Caco-2 (cell line): ENCODE measurements at regions not wholly inside any gene's neighbourhood (a gene's known extent, or its start where the extent isn't known, plus 50 kb on each side); places are given as distances from the start of the nearest gene placed in this dataset.
A peak's percentile ranks its signal among the peaks of the same experiment; 100 is the strongest.

Source experiments
- BruUV-seq: library from RNA; stranded (reverse); fragments of 400-500 nt; replicated peaks from 2 replicates; lab custom pipeline; 2021; lab: Mats Ljungman, UMichigan
- CTCF ChIA-PET: fragments of 300-600 bp; sonication (Branson Sonifier 250); formaldehyde crosslinking; loops from one replicate; lab custom pipeline; 2022; ENCODE audit warnings: antibody characterized with exemption; lab: Charles Lee
- POLR2A ChIA-PET: fragments of 300-600 bp; sonication (Branson Sonifier 250); formaldehyde crosslinking; loops from one replicate; lab custom pipeline; 2022; ENCODE audit warnings: antibody characterized with exemption; lab: Charles Lee
- DNase-seq, 2 experiments: peaks; one replicate each; pipeline versions ENCODE4 v3.0.0 to v3.0.0-alpha.2; 2020 to 2022
- H3K27me3 ChIP-seq: replicated peaks from 2 replicates; pipeline ENCODE4 v1.6.0; 2011; ENCODE audit warnings: low read length; ENCODE audit not compliant: control insufficient read depth, insufficient read depth
- H3K36me3 ChIP-seq: 2 replicates; pipeline ENCODE4 v1.5.1; 2011; ENCODE audit warnings: low read length; ENCODE audit not compliant: control insufficient read depth, insufficient read depth
- H3K4me1 ChIP-seq: fragments of 250-450 bp; sonication (Bioruptor Pico); 2 replicates; pipeline ENCODE4 v1.5.1; 2020; ENCODE audit warnings: mild to moderate bottlenecking
- H3K4me3 ChIP-seq: 2 replicates; pipeline ENCODE4 v1.5.1; 2011; ENCODE audit warnings: low read depth, mild to moderate bottlenecking, control low read depth, low read length
- H3K9me3 ChIP-seq: fragments of 250-450 bp; sonication (Bioruptor Pico); 2 replicates; pipeline ENCODE4 v1.5.1; 2020; ENCODE audit warnings: mild to moderate bottlenecking, moderate library complexity
- H3K27ac Mint-ChIP-seq: one replicate; pipeline ENCODE4 v1.8.0; 2022; ENCODE audit warnings: mixed read lengths; ENCODE audit not compliant: unreplicated experiment
- H3K27me3 Mint-ChIP-seq: one replicate; pipeline ENCODE4 v1.8.0; 2022; ENCODE audit warnings: mixed read lengths; ENCODE audit not compliant: insufficient read depth, unreplicated experiment
- H3K36me3 Mint-ChIP-seq: one replicate; pipeline ENCODE4 v1.8.0; 2022; ENCODE audit warnings: mild to moderate bottlenecking, mixed read lengths; ENCODE audit not compliant: insufficient read depth, unreplicated experiment
- H3K4me1 Mint-ChIP-seq: one replicate; pipeline ENCODE4 v1.8.0; 2022; ENCODE audit warnings: low read depth, mixed read lengths; ENCODE audit not compliant: unreplicated experiment
- H3K4me3 Mint-ChIP-seq: one replicate; pipeline ENCODE4 v1.8.0; 2022; ENCODE audit warnings: mild to moderate bottlenecking, moderate library complexity, mixed read lengths; ENCODE audit not compliant: unreplicated experiment
- H3K9me3 Mint-ChIP-seq: one replicate; pipeline ENCODE4 v1.8.0; 2022; ENCODE audit warnings: mixed read lengths; ENCODE audit not compliant: unreplicated experiment
- CTCF ChIP-seq, 2 experiments: fragments of 200-600 bp in 1 of 2; IDR thresholded peaks; 1 replicate in 1 of 2; 2 replicates in 1 of 2; pipeline versions ENCODE4 v1.5.1 to v1.8.0; 2011 to 2022; ENCODE audit warnings: antibody characterized with exemption in 1 of 2, control low read depth in 1 of 2, inconsistent platforms in 1 of 2, low read depth in 1 of 2, low read length in 1 of 2, mild to moderate bottlenecking in 1 of 2, moderate library complexity in 1 of 2; ENCODE audit not compliant: insufficient read depth in 1 of 2, severe bottlenecking in 1 of 2, unreplicated experiment in 1 of 2
- intact Hi-C: fragments of 100-400 bp; cut with micrococcal nuclease; formaldehyde crosslinking; loops from one replicate; pipeline ENCODE4 v1.10.0; 2022; ENCODE audit not compliant: unreplicated experiment

DNA sequence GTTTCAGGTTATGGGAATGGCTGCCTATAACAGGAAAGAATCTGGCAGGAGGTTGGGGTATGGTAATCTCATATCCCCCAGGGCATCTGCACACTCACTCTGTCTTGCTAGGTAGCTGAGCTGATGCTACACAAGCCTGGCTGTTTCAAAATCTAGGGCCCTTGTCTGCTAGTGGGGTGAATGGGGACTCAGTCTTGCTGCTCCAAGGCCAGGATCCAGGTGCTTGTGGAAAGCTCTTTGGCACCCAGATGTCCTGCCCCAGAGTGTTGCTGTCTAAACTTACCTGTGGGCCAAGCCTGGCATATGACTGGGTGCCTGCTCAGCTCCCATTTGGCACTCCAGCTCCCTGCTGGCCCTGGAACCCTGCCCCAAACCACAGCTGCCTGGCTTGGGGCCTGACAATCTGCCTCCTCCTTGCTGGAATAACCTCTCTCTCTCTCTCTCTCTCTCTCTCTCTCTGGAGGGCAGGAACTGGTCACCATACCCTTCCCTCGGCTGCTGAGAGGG, 158.1 kb upstream of the TSC22D1 start:
- POLR2A ChIA-PET = no interaction called here
- Histone ChIP-seq H3K9me3 (no peaks in the 10 kb centered on the region), H3K36me3 (no peaks in the 10 kb centered on the region), H3K27me3 (no peaks in the 10 kb centered on the region), H3K4me3 (no peak overlapping the region), H3K4me1 (peaks cover 18% of the 10 kb centered on the region)
- TF ChIP-seq CTCF (IDR thresholded peaks at IDR 0.05; ENCODE audit: insufficient read depth in 1 of 2, low read depth in 1 of 2, low read length in 1 of 2, severe bottlenecking in 1 of 2, unreplicated experiment in 1 of 2) = no peak
- H3K27me3 Mint-ChIP-seq = no peaks in the 10 kb centered on the region
- CTCF ChIA-PET = interaction anchor here (0.7 kb wide), 1 partner anchor 73 kb away, joined by 3 read pairs; no protein-coding TSS in a partner anchor
- intact Hi-C loops = no loop called here
- no peaks in the 10 kb centered on the region for H3K36me3 Mint-ChIP-seq
- DNase-seq = no peak
- H3K4me3 Mint-ChIP-seq = no peak overlapping the region
- no peaks in the 10 kb centered on the region for H3K9me3 Mint-ChIP-seq
- BruUV-seq = no TSS peak
- peak overlapping the region; percentile 7 for H3K27ac Mint-ChIP-seq
- H3K4me1 Mint-ChIP-seq = peaks cover 27% of the 10 kb centered on the region

- H3K4me3 ChIP-seq = no peak overlapping the region
- H3K27me3 Mint-ChIP-seq = no peaks in the 10 kb centered on the region
- peak; percentile 86 to 94 for DNase-seq
- no peaks in the 10 kb centered on the region for H3K9me3 Mint-ChIP-seq
- H3K27ac Mint-ChIP-seq = peak overlapping the region; percentile 15
- H3K9me3 ChIP-seq = no peaks in the 10 kb centered on the region
- peak overlapping the region; percentile 33 for H3K4me3 Mint-ChIP-seq
- POLR2A ChIA-PET = no interaction called here
- H3K36me3 Mint-ChIP-seq = no peaks in the 10 kb centered on the region
- BruUV-seq = no TSS peak
- H3K27me3 ChIP-seq = no peaks in the 10 kb centered on the region
- no peaks in the 10 kb centered on the region for H3K36me3 ChIP-seq
- peaks cover 18% of the 10 kb centered on the region for H3K4me1 ChIP-seq
- H3K4me1 Mint-ChIP-seq = peaks cover 31% of the 10 kb centered on the region
- no peak for TF ChIP-seq CTCF (IDR thresholded peaks at IDR 0.05; ENCODE audit: insufficient read depth in 1 of 2, low read depth in 1 of 2, low read length in 1 of 2, severe bottlenecking in 1 of 2, unreplicated experiment in 1 of 2)
- intact Hi-C loops = loop anchor here (1.0 kb wide), 1 partner anchor 83 kb away; no protein-coding TSS in a partner anchor
- CTCF ChIA-PET = no interaction called here
These were observed 156.5 kb upstream of the TSC22D1 start for GRCh38 chr13:44732503-44733098.

DNA sequence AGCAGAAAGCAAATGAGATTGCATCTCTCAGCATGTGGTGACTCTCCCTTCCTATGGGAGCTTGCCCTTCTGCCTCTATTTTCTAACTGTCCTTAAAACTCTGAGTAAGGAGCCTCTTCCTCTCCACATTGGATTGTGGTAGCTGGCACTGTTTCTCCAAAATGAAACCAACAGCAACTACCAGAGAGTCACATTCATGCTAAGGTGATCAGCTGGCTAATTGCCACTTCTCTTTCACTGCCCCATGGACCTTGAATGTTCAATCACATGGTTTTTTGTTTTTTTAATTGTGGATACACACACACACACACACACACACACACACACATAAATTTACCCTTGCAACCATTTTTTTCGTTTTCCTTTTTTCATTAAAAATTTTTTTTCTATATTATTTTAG, 154.7 kb upstream of the TSC22D1 start:
- Mint-ChIP-seq H3K9me3 (no peaks in the 10 kb centered on the region), H3K4me3 (no peak overlapping the region), H3K4me1 (peaks cover 45% of the 10 kb centered on the region), H3K27ac (no peak overlapping the region), H3K36me3 (no peaks in the 10 kb centered on the region), H3K27me3 (no peaks in the 10 kb centered on the region)
- DNase-seq = no peak
- H3K4me1 ChIP-seq = peaks cover 28% of the 10 kb centered on the region
- no peaks in the 10 kb centered on the region for H3K27me3 ChIP-seq
- BruUV-seq = no TSS peak
- H3K9me3 ChIP-seq = peaks cover under 1% of the 10 kb centered on the region; the same call in 1 of the 2 replicates
- intact Hi-C loops = no loop called here
- H3K36me3 ChIP-seq = no peaks in the 10 kb centered on the region
- ChIA-PET POLR2A (interaction anchor here (0.7 kb wide), 1 partner anchor 157 kb away, joined by 7 read pairs; no protein-coding TSS in a partner anchor), CTCF (no interaction called here)
- H3K4me3 ChIP-seq = no peak overlapping the region
- TF ChIP-seq CTCF (IDR thresholded peaks at IDR 0.05; ENCODE audit: insufficient read depth in 1 of 2, low read depth in 1 of 2, low read length in 1 of 2, severe bottlenecking in 1 of 2, unreplicated experiment in 1 of 2) = no peak
